ENCODE measurements at regions not wholly inside any gene's neighbourhood (a gene's known extent, or its start where the extent isn't known, plus 50 kb on each side); places are given as distances from the start of the nearest gene placed in this dataset.

DNA sequence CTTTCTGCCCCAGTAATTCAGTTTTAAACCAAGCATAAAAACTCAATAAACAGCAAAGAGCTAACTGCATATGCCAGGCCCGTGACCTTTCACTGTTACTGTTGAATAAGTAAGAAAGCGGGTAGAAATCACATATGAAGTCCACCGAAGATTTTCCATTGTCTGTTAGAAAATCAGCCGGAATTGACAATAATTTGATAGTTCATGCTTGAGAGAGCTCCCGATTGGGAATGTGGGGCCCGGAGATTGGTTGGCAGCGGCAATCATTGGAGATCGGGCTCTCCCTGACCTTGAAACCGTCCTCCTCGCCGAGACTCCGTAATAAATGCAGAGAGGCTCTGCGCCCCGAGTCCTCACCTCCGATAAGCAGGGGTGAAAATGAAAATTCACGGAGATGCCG is 709.6 kb downstream of the BRD1 start:
- no peak overlapping the region for H3K4me3 ChIP-seq (ENCODE audit: low read depth, low read length)

GRCh38 chr22:49117486-49117885 is 710.2 kb downstream of the BRD1 start:
- H3K4me3 ChIP-seq (ENCODE audit: low read depth, low read length), result no peak overlapping the region
- no peak for TF ChIP-seq MAX (IDR thresholded peaks at IDR 0.05; ENCODE audit: low read depth, low read length)
- no peak for TF ChIP-seq CTCF (IDR thresholded peaks at IDR 0.05; ENCODE audit: low read depth, low read length)
- no peak for TF ChIP-seq MYC (IDR thresholded peaks at IDR 0.05; ENCODE audit: low read depth, low read length)
- no peak for TF ChIP-seq POLR2A (IDR thresholded peaks at IDR 0.05; ENCODE audit: extremely low read depth, insufficient read length)
- DNase-seq (ENCODE audit: low read depth), result no peak

More for the DNA sequence above, 709.6 kb downstream of the BRD1 start:
- DNase-seq (ENCODE audit: low read depth), result no peak
- no peak for TF ChIP-seq CTCF (IDR thresholded peaks at IDR 0.05; ENCODE audit: low read depth, low read length)

DNA sequence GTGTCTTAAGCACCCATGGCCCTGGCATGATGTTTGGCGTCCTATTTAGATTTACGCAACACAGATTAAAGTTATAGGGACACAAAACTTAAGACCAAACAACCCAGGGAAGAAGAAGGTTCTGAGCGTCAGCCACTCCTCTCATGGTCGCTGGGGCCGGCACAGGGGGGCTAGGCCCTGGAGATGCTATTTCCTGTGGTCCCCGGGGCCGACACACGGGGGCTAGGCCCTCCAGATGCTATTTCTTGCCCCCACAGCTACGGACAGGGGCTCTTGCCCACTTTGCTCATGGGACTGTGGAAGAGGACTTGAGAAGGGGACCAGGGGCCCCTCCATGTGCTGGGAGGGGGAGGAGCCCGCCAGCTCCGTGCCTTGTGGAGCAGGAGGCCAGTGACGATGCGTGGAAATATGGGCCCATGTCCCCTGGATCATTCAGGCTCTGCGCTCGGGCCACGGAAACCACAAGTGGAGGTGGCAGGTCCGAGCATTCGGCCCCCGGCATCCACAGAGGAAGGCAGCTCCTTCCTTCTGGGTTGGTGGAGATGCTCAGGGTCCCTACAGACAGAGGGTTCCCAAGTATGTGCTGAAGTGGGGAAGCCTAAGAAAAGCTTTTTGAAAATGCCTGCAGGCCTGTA is 711.1 kb downstream of the BRD1 start:
- no peak for DNase-seq (ENCODE audit: low read depth)
- no peak overlapping the region for H3K4me3 ChIP-seq (ENCODE audit: low read depth, low read length)
- TF ChIP-seq MAX (IDR thresholded peaks at IDR 0.05; ENCODE audit: low read depth, low read length) (no peak), POLR2A (IDR thresholded peaks at IDR 0.05; ENCODE audit: extremely low read depth, insufficient read length) (no peak), CTCF (IDR thresholded peaks at IDR 0.05; ENCODE audit: low read depth, low read length) (no peak), MYC (IDR thresholded peaks at IDR 0.05; ENCODE audit: low read depth, low read length) (no peak)

GRCh38 chr22:49116021-49116420 is 711.7 kb downstream of the BRD1 start:
- DNase-seq (ENCODE audit: low read depth), result no peak
- no peak overlapping the region for H3K4me3 ChIP-seq (ENCODE audit: low read depth, low read length)
- no peak for TF ChIP-seq MYC (IDR thresholded peaks at IDR 0.05; ENCODE audit: low read depth, low read length)
- TF ChIP-seq MAX (IDR thresholded peaks at IDR 0.05; ENCODE audit: low read depth, low read length), result no peak
- no peak for TF ChIP-seq POLR2A (IDR thresholded peaks at IDR 0.05; ENCODE audit: extremely low read depth, insufficient read length)
- no peak for TF ChIP-seq CTCF (IDR thresholded peaks at IDR 0.05; ENCODE audit: low read depth, low read length)

- no peak for DNase-seq (ENCODE audit: low read depth)
- H3K4me3 ChIP-seq (ENCODE audit: low read depth, low read length), result no peak overlapping the region
- TF ChIP-seq MYC (IDR thresholded peaks at IDR 0.05; ENCODE audit: low read depth, low read length) (no peak), MAX (IDR thresholded peaks at IDR 0.05; ENCODE audit: low read depth, low read length) (no peak), POLR2A (IDR thresholded peaks at IDR 0.05; ENCODE audit: extremely low read depth, insufficient read length) (no peak), CTCF (IDR thresholded peaks at IDR 0.05; ENCODE audit: low read depth, low read length) (no peak)
These were observed 712.5 kb downstream of the BRD1 start for GRCh38 chr22:49115197-49115596.

GRCh38 chr22:49113758-49114157 is 713.9 kb downstream of the BRD1 start:
- no peak overlapping the region for H3K4me3 ChIP-seq (ENCODE audit: low read depth, low read length)

More at GRCh38 chr22:49113758-49114157, 713.9 kb downstream of the BRD1 start:
- DNase-seq (ENCODE audit: low read depth), result no peak
- TF ChIP-seq MYC (IDR thresholded peaks at IDR 0.05; ENCODE audit: low read depth, low read length) (no peak), MAX (IDR thresholded peaks at IDR 0.05; ENCODE audit: low read depth, low read length) (no peak), CTCF (IDR thresholded peaks at IDR 0.05; ENCODE audit: low read depth, low read length) (no peak), POLR2A (IDR thresholded peaks at IDR 0.05; ENCODE audit: extremely low read depth, insufficient read length) (no peak)

All from NB4 (cell line).